ENCODE measurements at regions not wholly inside any gene's neighbourhood (a gene's known extent, or its start where the extent isn't known, plus 50 kb on each side); places are given as distances from the start of the nearest gene placed in this dataset.
A peak's percentile ranks its signal among the peaks of the same experiment; 100 is the strongest.

GRCh38 chr10:123573236-123574108 is 92.7 kb upstream of the GPR26 start:
- DNase-seq (ENCODE audit: low read depth): no peak

- DNase-seq (ENCODE audit: low read depth): no peak
Observed at GRCh38 chr10:123574109-123574698, 92.0 kb upstream of the GPR26 start.

- no peak for DNase-seq (ENCODE audit: low read depth)
Observed at GRCh38 chr10:123575105-123575504, 91.0 kb upstream of the GPR26 start.

GRCh38 chr10:123576706-123577105 is 89.4 kb upstream of the GPR26 start:
- DNase-seq (ENCODE audit: low read depth): no peak

GRCh38 chr10:123577921-123578461 is 88.2 kb upstream of the GPR26 start:
- DNase-seq (ENCODE audit: low read depth): no peak

- no peak for DNase-seq (ENCODE audit: low read depth)
Observed at GRCh38 chr10:123578721-123579120, 87.4 kb upstream of the GPR26 start.

- no peak for DNase-seq (ENCODE audit: low read depth)
Observed at GRCh38 chr10:123579675-123580074, 86.5 kb upstream of the GPR26 start.

- no peak for DNase-seq (ENCODE audit: low read depth)
Observed at GRCh38 chr10:123580426-123580825, 85.7 kb upstream of the GPR26 start.

GRCh38 chr10:123581656-123582055 is 84.5 kb upstream of the GPR26 start:
- DNase-seq (ENCODE audit: low read depth): no peak

- peak; percentile 18 for DNase-seq (ENCODE audit: low read depth)
Observed at GRCh38 chr10:123582084-123582989, 83.8 kb upstream of the GPR26 start.

GRCh38 chr10:123583639-123584418 is 82.3 kb upstream of the GPR26 start:
- peak; percentile 4 for DNase-seq (ENCODE audit: low read depth)

GRCh38 chr10:123584419-123584775 is 81.8 kb upstream of the GPR26 start:
- no peak for DNase-seq (ENCODE audit: low read depth)

GRCh38 chr10:123585477-123586445 is 80.4 kb upstream of the GPR26 start:
- no peak for DNase-seq (ENCODE audit: low read depth)

GRCh38 chr10:123587110-123587509 is 79.0 kb upstream of the GPR26 start:
- DNase-seq (ENCODE audit: low read depth): no peak

- DNase-seq (ENCODE audit: low read depth): no peak
Observed at GRCh38 chr10:123588386-123588914, 77.7 kb upstream of the GPR26 start.

- DNase-seq (ENCODE audit: low read depth): no peak
Observed at GRCh38 chr10:123595661-123596060, 70.5 kb upstream of the GPR26 start.

GRCh38 chr10:123597676-123598075 is 68.5 kb upstream of the GPR26 start:
- no peak for DNase-seq (ENCODE audit: low read depth)

- DNase-seq (ENCODE audit: low read depth): no peak
Observed at GRCh38 chr10:123599366-123599849, 66.7 kb upstream of the GPR26 start.

GRCh38 chr10:123600177-123600576 is 66.0 kb upstream of the GPR26 start:
- no peak for DNase-seq (ENCODE audit: low read depth)

GRCh38 chr10:123603130-123603529 is 63.0 kb upstream of the GPR26 start:
- DNase-seq (ENCODE audit: low read depth): no peak

All from amniotic epithelial cell (primary cell).